Inflammatory macrophage treated with lipopolysaccharide for 1 hour (primary cell): ENCODE measurements at regions not wholly inside any gene's neighbourhood (a gene's known extent, or its start where the extent isn't known, plus 50 kb on each side); places are given as distances from the start of the nearest gene placed in this dataset.
"Not testable (repeated sequence)": the region's sequence is repeated elsewhere in the genome, so short reads cannot be mapped to it uniquely, and the experiment has no call there.

Experiments used
- DNase-seq, 2 donors: peaks; one replicate each; pipeline ENCODE4 v3.0.0-alpha.2; 2020 to 2022

DNA sequence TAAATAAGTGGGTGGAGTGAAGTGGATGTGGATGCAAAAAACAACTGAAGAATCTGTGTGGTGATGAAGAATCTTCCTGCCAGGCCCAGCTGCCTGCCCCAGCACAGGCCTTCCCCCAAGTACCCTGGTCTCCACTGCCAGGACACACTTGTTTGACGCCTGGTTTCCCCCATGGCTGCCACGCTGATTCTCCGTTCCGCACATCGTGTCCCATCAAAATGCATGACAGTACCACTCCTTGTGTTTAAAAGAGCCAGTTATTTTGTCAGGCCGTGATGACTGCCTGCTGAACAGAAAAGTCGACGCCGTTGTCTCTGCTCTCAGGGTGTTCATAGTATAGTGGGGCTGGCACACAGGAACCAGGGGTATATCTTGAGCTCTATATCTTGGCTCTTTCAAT lies 50.3 kb upstream of the KYNU start:
- no peak for DNase-seq

- DNase-seq: peak; percentile 31 to 35
These were observed 51.6 kb upstream of the KYNU start for GRCh38 chr2:142825861-142826260.

- no peak for DNase-seq
These were observed 52.7 kb upstream of the KYNU start for GRCh38 chr2:142824756-142825155.

GRCh38 chr2:142822190-142822589 lies 55.3 kb upstream of the KYNU start:
- DNase-seq: no peak

DNA sequence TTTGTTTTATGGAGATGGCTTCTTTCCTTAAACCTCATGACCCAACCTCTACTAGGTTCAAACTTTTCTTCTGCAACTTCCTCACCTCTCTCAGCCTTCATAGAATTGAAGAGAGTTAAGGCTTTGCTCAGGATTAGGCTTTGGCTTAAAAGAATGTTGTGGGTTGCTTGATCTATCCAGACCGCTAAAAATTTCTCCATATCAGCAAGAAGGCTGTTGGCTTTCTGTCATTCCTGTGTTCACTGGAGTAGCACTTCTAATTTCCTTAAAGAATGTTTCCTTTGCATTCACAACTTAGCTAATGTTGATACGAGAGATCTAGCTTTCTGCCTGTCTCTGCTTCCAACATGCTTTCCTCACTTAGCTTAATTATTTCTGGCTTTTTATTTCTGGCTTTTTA lies 58.1 kb upstream of the KYNU start:
- no peak for DNase-seq

DNA sequence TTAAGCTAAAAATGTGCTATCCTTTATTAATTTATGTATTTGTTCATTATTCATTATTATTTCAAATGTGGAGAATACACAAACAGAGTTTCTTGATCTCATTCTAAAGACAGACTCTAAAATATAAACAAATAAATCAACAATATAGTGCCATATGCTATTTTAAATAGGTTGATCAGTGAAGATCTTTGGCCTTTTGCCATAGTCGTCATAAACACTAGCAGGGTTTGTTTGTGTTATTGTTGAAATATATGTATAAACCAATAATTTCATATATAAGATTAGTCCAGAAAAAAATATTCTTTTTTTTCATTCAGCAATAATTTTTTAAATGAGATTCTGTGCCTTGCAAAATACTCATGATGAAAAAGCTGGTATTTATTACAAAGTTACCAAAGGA lies 62.1 kb upstream of the KYNU start:
- DNase-seq: no peak

GRCh38 chr2:142813830-142814829 lies 63.3 kb upstream of the KYNU start:
- DNase-seq: no peak

- DNase-seq: not testable (repeated sequence)
These were observed 65.8 kb upstream of the KYNU start for GRCh38 chr2:142811644-142812043.

DNA sequence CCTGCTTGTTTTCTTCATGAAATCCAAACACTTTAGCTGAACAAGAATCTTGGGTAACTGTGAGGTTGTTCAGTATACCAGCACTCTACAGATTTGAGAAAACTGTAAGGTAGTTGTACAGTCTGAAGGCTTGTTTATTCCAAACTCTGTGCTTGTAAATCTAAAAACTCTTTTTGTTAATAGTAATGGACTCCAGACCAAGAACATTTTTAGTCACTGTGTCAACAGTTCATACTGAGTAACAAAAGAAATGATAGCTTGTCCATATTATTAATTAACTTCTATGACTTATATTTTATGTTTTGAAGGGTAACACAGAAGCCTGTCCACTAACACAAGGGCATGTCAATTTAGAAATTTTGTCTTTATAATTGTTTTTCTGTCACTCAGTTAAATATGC lies 72.2 kb upstream of the KYNU start:
- DNase-seq: no peak

- no peak for DNase-seq
These were observed 74.3 kb upstream of the KYNU start for GRCh38 chr2:142803158-142803557.

- peak; percentile 36 to 57 for DNase-seq
These were observed 80.9 kb upstream of the KYNU start for GRCh38 chr2:142796588-142796987.

DNA sequence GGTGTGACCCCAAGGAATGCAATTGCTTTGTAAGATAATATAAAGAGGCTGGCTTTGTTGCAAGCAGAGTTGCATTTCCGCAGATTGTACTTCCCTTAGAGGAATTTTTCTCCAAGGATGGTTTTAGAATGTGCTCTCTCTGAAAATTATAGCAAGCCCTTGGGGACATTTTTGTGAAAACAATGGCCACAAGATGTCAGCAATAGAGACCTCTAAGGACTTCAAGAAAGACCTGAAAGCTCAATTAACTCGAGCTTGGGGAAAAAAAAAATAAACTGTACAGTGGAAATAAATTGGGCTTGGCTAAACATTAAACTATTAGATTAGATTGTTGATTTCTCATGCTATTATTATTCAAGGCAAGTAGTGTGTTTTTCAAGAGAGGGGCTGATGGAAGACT lies 81.3 kb upstream of the KYNU start:
- no peak for DNase-seq

GRCh38 chr2:142794850-142795249 lies 82.6 kb upstream of the KYNU start:
- DNase-seq: no peak

- not testable (repeated sequence) for DNase-seq
These were observed 85.1 kb upstream of the KYNU start for GRCh38 chr2:142792328-142792727.

DNA sequence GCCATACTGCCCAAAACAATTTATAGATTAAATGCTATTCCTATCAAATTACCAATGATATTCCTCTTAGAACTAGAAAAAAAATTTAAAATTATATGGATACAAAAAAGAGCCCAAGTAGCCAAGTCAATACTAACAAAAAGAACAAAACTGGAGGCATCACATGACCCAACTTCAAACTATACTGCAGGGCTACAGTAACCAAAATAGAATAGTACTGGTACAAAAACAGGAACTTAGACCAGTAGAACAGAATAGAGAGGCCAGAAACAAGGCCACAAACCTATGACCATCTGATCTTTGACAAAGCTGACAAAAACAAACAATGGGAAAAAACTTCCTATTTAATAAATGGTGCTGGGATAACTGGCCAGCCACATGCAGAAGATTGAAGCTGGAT lies 86.1 kb upstream of the KYNU start:
- peak in 1 of 2 donors; percentile 7 for DNase-seq

GRCh38 chr2:142786918-142787702 lies 90.4 kb upstream of the KYNU start:
- peak; percentile 17 to 45 for DNase-seq

- DNase-seq: no peak
These were observed 94.5 kb upstream of the KYNU start for GRCh38 chr2:142782942-142783443.

DNA sequence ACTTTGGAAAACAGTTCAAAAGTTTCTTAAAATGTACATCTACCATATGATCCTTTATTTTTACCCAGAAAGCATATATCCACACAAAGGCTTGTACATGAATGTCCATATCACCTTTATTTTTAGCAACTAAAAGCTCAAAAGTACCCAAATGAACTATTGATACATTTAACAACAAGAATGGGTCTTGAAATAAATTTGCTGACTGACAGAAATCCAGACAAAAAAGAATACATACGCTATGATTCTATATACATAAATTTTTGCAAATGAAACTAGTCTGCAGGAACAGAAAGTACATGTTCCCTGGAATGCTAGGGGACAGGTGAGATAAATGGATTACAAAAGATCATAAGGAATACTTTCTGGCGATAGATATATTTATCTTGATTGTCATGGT lies 96.3 kb upstream of the KYNU start:
- DNase-seq: no peak

GRCh38 chr2:142778289-142778688 lies 99.2 kb upstream of the KYNU start:
- DNase-seq: no peak

GRCh38 chr2:142777742-142778141 lies 99.7 kb upstream of the KYNU start:
- DNase-seq: no peak

GRCh38 chr2:142769761-142770160 lies 107.7 kb upstream of the KYNU start:
- DNase-seq: no peak

DNA sequence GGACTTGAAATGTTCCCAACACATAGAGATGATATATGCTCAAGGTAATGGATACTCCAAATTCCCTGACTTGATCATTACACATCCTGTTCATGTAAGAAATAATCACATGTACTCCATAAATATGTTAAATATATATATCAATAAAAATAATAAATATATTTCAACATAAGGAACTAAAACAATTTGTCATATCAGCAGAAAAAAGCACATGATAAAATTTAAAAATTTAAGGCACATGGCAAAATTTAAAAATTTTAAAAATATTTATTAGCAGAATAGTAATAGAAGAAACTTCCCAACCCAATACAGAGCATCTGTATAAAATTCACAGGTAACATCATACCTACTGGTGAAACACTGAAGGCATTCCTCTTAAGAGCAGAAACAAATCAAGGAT lies 109.6 kb upstream of the KYNU start:
- no peak for DNase-seq

DNA sequence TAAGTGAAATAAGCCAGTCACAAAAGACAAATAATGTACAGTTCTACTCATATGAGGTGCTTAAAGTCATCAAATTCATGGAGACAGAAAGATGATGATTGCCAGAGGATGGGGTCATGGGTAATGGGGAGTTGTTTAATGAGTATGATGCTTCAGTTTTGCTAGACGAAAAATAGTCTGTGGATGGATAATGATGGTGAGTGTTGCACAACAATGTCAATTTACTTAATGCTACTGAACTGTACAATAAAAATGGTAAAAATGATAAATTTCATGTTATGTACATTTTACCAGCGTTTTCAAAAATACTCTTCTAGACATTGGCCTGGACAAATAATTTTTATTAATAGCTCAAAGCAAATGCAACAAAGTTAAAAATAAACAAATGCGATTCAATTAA lies 118.5 kb upstream of the KYNU start:
- no peak for DNase-seq

DNA sequence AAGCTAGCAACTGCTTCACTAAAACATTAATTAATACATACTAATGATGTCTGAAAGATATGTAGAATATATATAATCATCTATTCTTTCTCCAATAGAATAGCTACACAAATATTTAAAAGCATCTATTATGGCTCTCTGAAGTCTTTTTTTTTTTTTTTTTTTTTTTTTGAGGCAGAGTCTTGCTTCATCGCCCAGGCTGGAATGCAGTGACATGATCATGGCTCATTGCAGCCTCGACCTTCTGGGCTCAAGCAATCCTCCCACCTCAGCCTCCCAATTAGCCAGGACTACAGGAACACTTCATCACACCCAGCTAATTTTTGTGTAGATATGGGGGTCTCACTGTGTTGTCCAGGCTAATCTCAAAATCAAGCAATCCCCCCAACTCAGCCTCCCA lies 120.4 kb upstream of the KYNU start:
- no peak for DNase-seq
